K562 (cell line): ENCODE measurements at regions not wholly inside any gene's neighbourhood (a gene's known extent, or its start where the extent isn't known, plus 50 kb on each side); places are given as distances from the start of the nearest gene placed in this dataset.

ENCODE experiments used
- ATAC-seq: fragments of 200-7000 bp; cut with Tn5 transposase; 3 replicates; pipeline ENCODE4 v1.9.1; 2020; ENCODE audit warnings: moderate library complexity
- BruUV-seq: library from RNA; stranded (reverse); fragments of 400-500 nt; replicated peaks from 2 replicates; lab custom pipeline; 2021; lab: Mats Ljungman, UMichigan
- CTCF ChIA-PET: fragments of 300-600 bp; formaldehyde crosslinking; extraction: SDS; loops from one replicate; lab custom pipeline; 2021; ENCODE audit warnings: low intra/inter-chr PET ratio; lab: Yijun Ruan, JAX
- POLR2A ChIA-PET: fragments of 300-600, 350-650 bp; sonication (Branson Sonifier 250); formaldehyde crosslinking; extraction: SDS; loops from one replicate; lab custom pipeline; 2021; ENCODE audit warnings: antibody characterized with exemption, inconsistent platforms; lab: Yijun Ruan, JAX
- DNase-seq, 4 experiments: peaks; one replicate each; pipeline versions ENCODE4 v3.0.0 to v3.0.0-alpha.2; 2011 to 2018; ENCODE audit warnings: low spot score in 3 of 4, mixed read lengths in 3 of 4; ENCODE audit errors: extremely low read depth in 1 of 4
- FAIRE-seq: peaks from 2 replicates; lab custom pipeline; 2011; peaks lifted over from hg19 to GRCh38; lab: Jason Lieb, UNC
- H2AFZ ChIP-seq: 2 replicates; pipeline ENCODE4 v1.6.0; 2011; ENCODE audit warnings: low read depth, low read length, control low read depth, inconsistent platforms
- H3K27ac ChIP-seq: fragments of 200-600 bp; 3 replicates; pipeline ENCODE4 v1.8.0; 2011; ENCODE audit warnings: low read depth, mild to moderate bottlenecking, control low read depth, inconsistent platforms, low read length, moderate library complexity, mixed read lengths; ENCODE audit errors: extremely low read depth
- H3K27me3 ChIP-seq, 2 experiments: fragments of 300-600 bp in 1 of 2; 2 replicates in 1 of 2; 3 replicates in 1 of 2; pipeline versions ENCODE4 v1.6.0 to v1.8.0; 2011; ENCODE audit warnings: inconsistent platforms in 2 of 2, low read length in 2 of 2, mild to moderate bottlenecking in 1 of 2, mixed read lengths in 1 of 2, moderate library complexity in 1 of 2; ENCODE audit not compliant: control insufficient read depth in 2 of 2, insufficient read depth in 2 of 2
- H3K36me3 ChIP-seq: fragments of 300-600 bp; 3 replicates; pipeline ENCODE4 v1.8.0; 2011; ENCODE audit warnings: mild to moderate bottlenecking, low read length, inconsistent platforms; ENCODE audit not compliant: control insufficient read depth, insufficient read depth
- H3K4me1 ChIP-seq, 2 experiments: fragments of 200-600 bp in 1 of 2; replicated peaks in 1 of 2; 2 replicates in 1 of 2; 3 replicates in 1 of 2; pipeline versions ENCODE4 v1.5.1 to v1.8.0; 2011; ENCODE audit warnings: inconsistent platforms in 2 of 2, low read length in 2 of 2, mild to moderate bottlenecking in 1 of 2, mixed read lengths in 1 of 2, moderate library complexity in 1 of 2; ENCODE audit not compliant: control insufficient read depth in 2 of 2, insufficient read depth in 2 of 2
- H3K4me2 ChIP-seq: 2 replicates; pipeline ENCODE4 v1.6.1; 2011; ENCODE audit warnings: low read length, control low read depth, inconsistent platforms, mixed read lengths; ENCODE audit not compliant: insufficient read depth
- H3K4me3 ChIP-seq: fragments of 200-600 bp; sonication (generic), shearing (Covaris generic); 2 replicates; pipeline ENCODE4 v1.5.1; 2016; ENCODE audit warnings: control low read depth, inconsistent platforms
- H3K79me2 ChIP-seq: fragments of 200-600 bp; 3 replicates; pipeline ENCODE4 v1.8.0; 2011; ENCODE audit warnings: low read length, inconsistent platforms; ENCODE audit not compliant: control insufficient read depth, insufficient read depth
- H3K9ac ChIP-seq, 2 experiments: 2 replicates each; pipeline versions ENCODE4 v1.6.0 to v1.6.1; 2011; ENCODE audit warnings: low read depth in 2 of 2, low read length in 2 of 2, control low read depth in 1 of 2, inconsistent platforms in 1 of 2, mild to moderate bottlenecking in 1 of 2, mixed read lengths in 1 of 2; ENCODE audit not compliant: insufficient read depth in 1 of 2
- H3K9me1 ChIP-seq: one replicate; pipeline ENCODE4 v1.6.0; 2011; ENCODE audit warnings: inconsistent platforms, mild to moderate bottlenecking, low read length, moderate library complexity; ENCODE audit not compliant: control insufficient read depth, insufficient read depth
- H3K9me3 ChIP-seq: replicated peaks from 2 replicates; pipeline ENCODE4 v1.5.1; 2011; ENCODE audit warnings: low read depth, low read length, inconsistent platforms; ENCODE audit not compliant: control insufficient read depth, insufficient read depth
- H4K20me1 ChIP-seq: replicated peaks from 2 replicates; pipeline ENCODE4 v1.6.1; 2011; ENCODE audit warnings: low read length, inconsistent platforms, mixed read lengths; ENCODE audit not compliant: control insufficient read depth, insufficient read depth
- CBX5 ChIP-seq: IDR thresholded peaks from 2 replicates; pipeline ENCODE4 v1.6.1; 2014; ENCODE audit warnings: low read depth, borderline replicate concordance
- E2F6 ChIP-seq, 2 experiments: IDR thresholded peaks; 2 replicates each; pipeline ENCODE4 v1.6.1; 2011; ENCODE audit warnings: borderline replicate concordance in 1 of 2, control low read depth in 1 of 2, low read depth in 1 of 2, low read length in 1 of 2, mild to moderate bottlenecking in 1 of 2, mixed read lengths in 1 of 2, moderate library complexity in 1 of 2; ENCODE audit not compliant: insufficient read depth in 1 of 2, insufficient read length in 1 of 2, poor library complexity in 1 of 2, severe bottlenecking in 1 of 2; ENCODE audit errors: extremely low read depth in 1 of 2
- FOXP1 ChIP-seq: sonication (generic); formaldehyde crosslinking; IDR thresholded peaks from 2 replicates; pipeline ENCODE4 v1.8.0; 2022; ENCODE audit warnings: mild to moderate bottlenecking, missing genetic modification reagents
- GATA2 ChIP-seq: sonication (generic); formaldehyde crosslinking; IDR thresholded peaks from 2 replicates; pipeline ENCODE4 v1.4.0; 2020; ENCODE audit warnings: mild to moderate bottlenecking, missing genetic modification reagents
- MEF2A ChIP-seq: IDR thresholded peaks from 2 replicates; pipeline ENCODE4 v1.6.1; 2011; ENCODE audit warnings: low read depth, mild to moderate bottlenecking, low read length, moderate library complexity; ENCODE audit not compliant: control insufficient read depth
- MLLT1 ChIP-seq, 2 experiments: fragments of 450-650 bp; IDR thresholded peaks; 2 replicates each; pipeline ENCODE4 v1.6.1; 2016
- RAD21 ChIP-seq, 2 experiments: fragments of 250-450 bp in 1 of 2; fragments of 450-650 bp in 1 of 2; sonication (Bioruptor Pico) in 1 of 2; formaldehyde crosslinking in 1 of 2; IDR thresholded peaks in 1 of 2; conservative IDR thresholded peaks in 1 of 2; 2 replicates each; pipeline versions ENCODE4 v1.4.0 to v1.8.0; 2020 to 2022; ENCODE audit warnings: mild to moderate bottlenecking in 2 of 2, moderate library complexity in 1 of 2
- SRSF3 ChIP-seq: fragments of 200-400 bp; formaldehyde crosslinking; IDR thresholded peaks from 2 replicates; pipeline ENCODE4 v1.6.1; 2016; ENCODE audit warnings: mild to moderate bottlenecking, low read length, moderate library complexity; ENCODE audit not compliant: insufficient read depth
- SUPT5H ChIP-seq: fragments of 450-650 bp; IDR thresholded peaks from 2 replicates; pipeline ENCODE4 v1.6.1; 2016
- TBP ChIP-seq: optimal IDR thresholded peaks from 2 replicates; pipeline ENCODE3; 2011; ENCODE audit warnings: low read depth, low read length, improper control_type of control experiment
- TFE3 ChIP-seq: fragments of 450-650 bp; formaldehyde crosslinking; IDR thresholded peaks from 2 replicates; pipeline ENCODE4 v1.4.0; 2020; ENCODE audit warnings: mild to moderate bottlenecking, mixed read lengths
- ZNF707 ChIP-seq: fragments of 250-450 bp; sonication (Bioruptor Pico); conservative IDR thresholded peaks from 2 replicates; pipeline ENCODE4 v1.8.0; 2022; ENCODE audit warnings: inconsistent platforms, mild to moderate bottlenecking, moderate library complexity
- WGBS: fragments of 100-300 bp; shearing (Covaris generic); methylation state at CpG from one replicate; pipeline ENCODE4 v1.1.6; 2016; ENCODE audit warnings: low coverage, mixed read lengths; ENCODE audit not compliant: insufficient coverage; ENCODE audit errors: missing lambda C conversion rate; 5-methylcytosine and 5-hydroxymethylcytosine counted together
- in situ Hi-C: fragments of 300-500 bp; cut with MboI; formaldehyde crosslinking; loops from 4 replicates; pipeline ENCODE4 v1.15.0; 2018; ENCODE audit warnings: inconsistent platforms, mixed read lengths
- intact Hi-C: fragments of 100-400 bp; cut with micrococcal nuclease; formaldehyde crosslinking; loops from 2 replicates; pipeline ENCODE4 v1.14.2; 2022

GRCh38 chr6:82711971-82712370 lies 348.4 kb downstream of the TPBG start:
- Histone ChIP-seq H3K9me1 (no peaks in the 10 kb centered on the region), H2AFZ (no peak overlapping the region), H3K27me3 (peaks cover 0 to 3% of the 10 kb centered on the region in 2 experiments; a peak in 1 of 5 replicates), H4K20me1 (no peaks in the 10 kb centered on the region), H3K9me3 (no peaks in the 10 kb centered on the region), H3K36me3 (no peaks in the 10 kb centered on the region), H3K4me2 (no peak overlapping the region), H3K27ac (no peak overlapping the region), H3K4me1 (no peaks in the 10 kb centered on the region), H3K9ac (no peak overlapping the region), H3K4me3 (no peak overlapping the region), H3K79me2 (no peaks in the 10 kb centered on the region)
- 3% methylated on average over 2 of the region's 2 CpGs for WGBS
- no peak for ATAC-seq
- intact Hi-C loops (loop anchor here (2.0 kb wide), 1 partner anchor 441 kb away; no protein-coding TSS in a partner anchor), in situ Hi-C loops (no loop called here)
- CTCF ChIA-PET: no interaction called here
- peak; percentile 78 for TF ChIP-seq TFE3
- TF ChIP-seq CBX5: no peak
- DNase-seq: no peak
- POLR2A ChIA-PET: no interaction called here
- FAIRE-seq: no peak
- BruUV-seq: no TSS peak

GRCh38 chr6:82712389-82712788 lies 348.8 kb downstream of the TPBG start:
- H3K27ac ChIP-seq: no peak overlapping the region
- intact Hi-C loops (loop anchor here (2.0 kb wide), 1 partner anchor 442 kb away; no protein-coding TSS in a partner anchor), in situ Hi-C loops (no loop called here)
- no peaks in the 10 kb centered on the region for H3K79me2 ChIP-seq
- no peaks in the 10 kb centered on the region for H3K4me1 ChIP-seq
- no peaks in the 10 kb centered on the region for H3K9me1 ChIP-seq
- H3K4me2 ChIP-seq: no peak overlapping the region
- ATAC-seq (no peak), FAIRE-seq (no peak), DNase-seq (no peak)
- no peaks in the 10 kb centered on the region for H3K36me3 ChIP-seq
- H3K4me3 ChIP-seq: no peak overlapping the region
- no TSS peak for BruUV-seq
- no peaks in the 10 kb centered on the region for H3K9me3 ChIP-seq
- no peak overlapping the region for H2AFZ ChIP-seq
- WGBS: 4% methylated on average over 2 of the region's 2 CpGs
- no peak overlapping the region for H3K9ac ChIP-seq
- H3K27me3 ChIP-seq: peaks cover 0 to 3% of the 10 kb centered on the region in 2 experiments; a peak in 1 of 5 replicates
- CTCF ChIA-PET: no interaction called here
- POLR2A ChIA-PET: no interaction called here
- H4K20me1 ChIP-seq: no peaks in the 10 kb centered on the region
- TF ChIP-seq MEF2A: no peak
- TF ChIP-seq RAD21 (CRISPR knock-in tag; conservative IDR thresholded peaks at IDR 0.05 in 1 of 2, IDR thresholded peaks at IDR 0.05 in 1 of 2): no peak
- no peak for TF ChIP-seq SRSF3
- no peak for TF ChIP-seq SUPT5H
- TF ChIP-seq E2F6 (IDR thresholded peaks at IDR 0.05; ENCODE audit: borderline replicate concordance in 1 of 2, extremely low read depth in 1 of 2, insufficient read depth in 1 of 2, insufficient read length in 1 of 2, low read depth in 1 of 2, low read length in 1 of 2, poor library complexity in 1 of 2, severe bottlenecking in 1 of 2): no peak
- no peak for TF ChIP-seq GATA2 (CRISPR knock-in tag)
- TF ChIP-seq TBP: no peak
- no peak for TF ChIP-seq FOXP1
- TF ChIP-seq ZNF707: no peak
- TF ChIP-seq MLLT1 (IDR thresholded peaks at IDR 0.05): no peak
